WTC11 (cell line): ENCODE measurements at regions not wholly inside any gene's neighbourhood (a gene's known extent, or its start where the extent isn't known, plus 50 kb on each side); places are given as distances from the start of the nearest gene placed in this dataset.

ENCODE experiments used
- ATAC-seq: fragments of 200-7000 bp; cut with Tn5 transposase; 2 replicates; pipeline ENCODE4 v1.10.0; 2021; ENCODE audit warnings: mild to moderate bottlenecking, moderate library complexity
- CTCF ChIA-PET: fragments of 300-600 bp; sonication (Branson Sonifier 250); formaldehyde crosslinking; loops from one replicate; lab custom pipeline; 2021; ENCODE audit warnings: antibody characterized with exemption; lab: Charles Lee
- POLR2A ChIA-PET: fragments of 350-600 bp; sonication (Branson Sonifier 250); formaldehyde crosslinking; loops from one replicate; lab custom pipeline; 2021; ENCODE audit warnings: antibody characterized with exemption; lab: Charles Lee
- DNase-seq: peaks from one replicate; pipeline ENCODE4 v3.0.0; 2021; ENCODE audit warnings: low spot score
- H3K27ac Mint-ChIP-seq: 2 replicates; pipeline ENCODE4 v1.8.0; 2021; ENCODE audit warnings: mixed read lengths
- H3K27me3 Mint-ChIP-seq: 2 replicates; pipeline ENCODE4 v1.8.0; 2021; ENCODE audit warnings: low read depth, mild to moderate bottlenecking, moderate library complexity, mixed read lengths
- H3K36me3 Mint-ChIP-seq: 2 replicates; pipeline ENCODE4 v1.8.0; 2021; ENCODE audit warnings: mixed read lengths
- H3K4me1 Mint-ChIP-seq: 2 replicates; pipeline ENCODE4 v1.8.0; 2022; ENCODE audit warnings: mixed read lengths
- H3K4me3 Mint-ChIP-seq: 2 replicates; pipeline ENCODE4 v1.8.0; 2021; ENCODE audit warnings: mild to moderate bottlenecking, moderate library complexity, mixed read lengths
- H3K9me3 Mint-ChIP-seq: 2 replicates; pipeline ENCODE4 v1.8.0; 2021; ENCODE audit warnings: mixed read lengths
- AFF4 ChIP-seq: sonication (generic); formaldehyde crosslinking; IDR thresholded peaks from 2 replicates; pipeline ENCODE4 v1.8.1; 2023; ENCODE audit warnings: mild to moderate bottlenecking, missing genetic modification reagents, borderline replicate concordance
- ATF1 ChIP-seq: sonication (generic); formaldehyde crosslinking; IDR thresholded peaks from 2 replicates; pipeline ENCODE4 v1.8.1; 2023; ENCODE audit warnings: mild to moderate bottlenecking, moderate library complexity, missing genetic modification reagents
- CDX4 ChIP-seq: fragments of 250-450 bp; sonication (Bioruptor Pico); IDR thresholded peaks from 2 replicates; pipeline ENCODE4 v1.9.0; 2021; ENCODE audit warnings: moderate library complexity, mild to moderate bottlenecking, inconsistent platforms, borderline replicate concordance
- E2F4 ChIP-seq: sonication (generic); formaldehyde crosslinking; IDR thresholded peaks from 2 replicates; pipeline ENCODE4 v1.8.1; 2022; ENCODE audit warnings: low read depth, mild to moderate bottlenecking, moderate library complexity, missing genetic modification reagents, borderline replicate concordance
- EMX1 ChIP-seq: fragments of 250-450 bp; sonication (Bioruptor Pico); IDR thresholded peaks from 2 replicates; pipeline ENCODE4 v1.8.0; 2021; ENCODE audit warnings: mild to moderate bottlenecking
- ESRRA ChIP-seq: sonication (generic); formaldehyde crosslinking; IDR thresholded peaks from 2 replicates; pipeline ENCODE4 v1.8.1; 2022; ENCODE audit warnings: mild to moderate bottlenecking, missing genetic modification reagents, borderline replicate concordance
- ETV6 ChIP-seq: sonication (generic); formaldehyde crosslinking; IDR thresholded peaks from 2 replicates; pipeline ENCODE4 v1.8.1; 2022; ENCODE audit warnings: mild to moderate bottlenecking, missing genetic modification reagents
- FOXK1 ChIP-seq: sonication (generic); formaldehyde crosslinking; IDR thresholded peaks from 2 replicates; pipeline ENCODE4 v1.8.0; 2022; ENCODE audit warnings: mild to moderate bottlenecking, moderate library complexity, missing genetic modification reagents
- FOXP4 ChIP-seq: sonication (generic); formaldehyde crosslinking; IDR thresholded peaks from 2 replicates; pipeline ENCODE4 v1.8.0; 2022; ENCODE audit warnings: mild to moderate bottlenecking, missing genetic modification reagents
- GTF2I ChIP-seq: fragments of 250-450 bp; sonication (Bioruptor Pico); conservative IDR thresholded peaks from 2 replicates; pipeline ENCODE4 v1.4.0; 2021; ENCODE audit warnings: mild to moderate bottlenecking
- HMGA2 ChIP-seq: fragments of 250-450 bp; sonication (Bioruptor Pico); IDR thresholded peaks from 2 replicates; pipeline ENCODE4 v1.4.0; 2021; ENCODE audit warnings: mild to moderate bottlenecking, moderate library complexity
- HMGXB4 ChIP-seq: sonication (generic); formaldehyde crosslinking; IDR thresholded peaks from 2 replicates; pipeline ENCODE4 v1.8.1; 2023; ENCODE audit warnings: mild to moderate bottlenecking, moderate library complexity, missing genetic modification reagents
- MLX ChIP-seq: sonication (generic); formaldehyde crosslinking; IDR thresholded peaks from 2 replicates; pipeline ENCODE4 v1.8.1; 2023; ENCODE audit warnings: mild to moderate bottlenecking, missing genetic modification reagents, moderate library complexity
- NR2C2 ChIP-seq: sonication (generic); formaldehyde crosslinking; IDR thresholded peaks from 2 replicates; pipeline ENCODE4 v1.8.0; 2022; ENCODE audit warnings: mild to moderate bottlenecking, missing genetic modification reagents
- PRDM15 ChIP-seq: sonication (generic); formaldehyde crosslinking; IDR thresholded peaks from 2 replicates; pipeline ENCODE4 v1.8.0; 2022; ENCODE audit warnings: missing genetic modification reagents
- PREB ChIP-seq: sonication (generic); formaldehyde crosslinking; IDR thresholded peaks from 2 replicates; pipeline ENCODE4 v1.8.1; 2022; ENCODE audit warnings: mild to moderate bottlenecking, missing genetic modification reagents, moderate library complexity, borderline replicate concordance
- TEAD4 ChIP-seq: sonication (generic); formaldehyde crosslinking; IDR thresholded peaks from 2 replicates; pipeline ENCODE4 v1.8.0; 2022; ENCODE audit warnings: mild to moderate bottlenecking, missing genetic modification reagents
- ZMAT4 ChIP-seq: fragments of 250-450 bp; sonication (Bioruptor Pico); IDR thresholded peaks from 2 replicates; pipeline ENCODE4 v1.9.0; 2021; ENCODE audit warnings: mild to moderate bottlenecking
- ZNF138 ChIP-seq: sonication (generic); formaldehyde crosslinking; conservative IDR thresholded peaks from 2 replicates; pipeline ENCODE4 v1.8.1; 2022; ENCODE audit warnings: mild to moderate bottlenecking, moderate library complexity, missing genetic modification reagents
- ZNF232 ChIP-seq: sonication (generic); formaldehyde crosslinking; IDR thresholded peaks from 2 replicates; pipeline ENCODE4 v1.8.0; 2022; ENCODE audit warnings: mild to moderate bottlenecking, missing genetic modification reagents
- ZNF396 ChIP-seq: fragments of 250-450 bp; sonication (Bioruptor Pico); IDR thresholded peaks from 2 replicates; pipeline ENCODE4 v1.8.0; 2021; ENCODE audit warnings: mild to moderate bottlenecking, moderate library complexity, borderline replicate concordance

GRCh38 chr1:193421487-193421886 is 235.1 kb upstream of the B3GALT2 start (continued):
- no peak for TF ChIP-seq AFF4
- no peak for TF ChIP-seq ZNF396 (CRISPR knock-in tag)
- no peak for TF ChIP-seq NR2C2 (CRISPR knock-in tag)
- no peak for TF ChIP-seq FOXK1 (CRISPR knock-in tag)
- no peak for TF ChIP-seq FOXP4 (CRISPR knock-in tag)
- no peak for TF ChIP-seq HMGXB4
- no peak for TF ChIP-seq ATF1 (CRISPR knock-in tag)
- TF ChIP-seq GTF2I (CRISPR knock-in tag): no peak
- TF ChIP-seq PRDM15 (CRISPR knock-in tag): no peak
- no peak for TF ChIP-seq ETV6 (CRISPR knock-in tag)

GRCh38 chr1:193419295-193419694 is 232.9 kb upstream of the B3GALT2 start:
- Mint-ChIP-seq H3K27ac (no peak overlapping the region), H3K27me3 (no peaks in the 10 kb centered on the region), H3K4me1 (peaks cover 6% of the 10 kb centered on the region), H3K4me3 (no peak overlapping the region), H3K36me3 (no peaks in the 10 kb centered on the region), H3K9me3 (no peaks in the 10 kb centered on the region)
- ChIA-PET CTCF (no interaction called here), POLR2A (no interaction called here)
- ATAC-seq (no peak), DNase-seq (no peak)
- TF ChIP-seq MLX (CRISPR knock-in tag): no peak
- no peak for TF ChIP-seq ZMAT4 (CRISPR knock-in tag)
- TF ChIP-seq TEAD4: no peak
- no peak for TF ChIP-seq E2F4 (CRISPR knock-in tag)
- TF ChIP-seq HMGA2 (CRISPR knock-in tag): no peak
- TF ChIP-seq EMX1 (CRISPR knock-in tag): no peak
- no peak for TF ChIP-seq PREB (CRISPR knock-in tag)
- TF ChIP-seq ZNF138 (CRISPR knock-in tag): no peak
- TF ChIP-seq ZNF232: no peak
- TF ChIP-seq CDX4 (CRISPR knock-in tag): no peak
- TF ChIP-seq ESRRA (CRISPR knock-in tag): no peak
- no peak for TF ChIP-seq NR2C2 (CRISPR knock-in tag)
